ENCODE measurements at regions not wholly inside any gene's neighbourhood (a gene's known extent, or its start where the extent isn't known, plus 50 kb on each side); places are given as distances from the start of the nearest gene placed in this dataset.

DNA sequence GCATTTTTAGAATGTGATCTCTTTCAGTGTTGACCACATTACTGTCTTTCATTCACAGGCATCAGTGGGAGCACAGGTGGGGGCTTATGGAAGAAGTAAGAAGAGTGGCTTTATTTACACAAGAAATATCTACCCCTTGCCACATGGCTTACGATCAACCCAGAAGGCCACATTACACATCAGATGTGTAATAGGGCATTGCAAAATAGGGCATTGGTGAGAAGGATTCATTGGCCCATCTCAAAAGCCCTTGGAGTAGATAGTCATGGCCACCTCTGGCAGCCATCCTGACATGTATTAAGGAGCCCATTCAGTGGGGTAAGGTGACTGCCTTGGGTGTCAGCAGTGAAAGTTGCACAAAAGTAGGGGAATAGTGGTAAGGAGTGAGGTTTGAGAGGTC, 97.5 kb downstream of the MAFB start:
- TF ChIP-seq, protein P1, sequence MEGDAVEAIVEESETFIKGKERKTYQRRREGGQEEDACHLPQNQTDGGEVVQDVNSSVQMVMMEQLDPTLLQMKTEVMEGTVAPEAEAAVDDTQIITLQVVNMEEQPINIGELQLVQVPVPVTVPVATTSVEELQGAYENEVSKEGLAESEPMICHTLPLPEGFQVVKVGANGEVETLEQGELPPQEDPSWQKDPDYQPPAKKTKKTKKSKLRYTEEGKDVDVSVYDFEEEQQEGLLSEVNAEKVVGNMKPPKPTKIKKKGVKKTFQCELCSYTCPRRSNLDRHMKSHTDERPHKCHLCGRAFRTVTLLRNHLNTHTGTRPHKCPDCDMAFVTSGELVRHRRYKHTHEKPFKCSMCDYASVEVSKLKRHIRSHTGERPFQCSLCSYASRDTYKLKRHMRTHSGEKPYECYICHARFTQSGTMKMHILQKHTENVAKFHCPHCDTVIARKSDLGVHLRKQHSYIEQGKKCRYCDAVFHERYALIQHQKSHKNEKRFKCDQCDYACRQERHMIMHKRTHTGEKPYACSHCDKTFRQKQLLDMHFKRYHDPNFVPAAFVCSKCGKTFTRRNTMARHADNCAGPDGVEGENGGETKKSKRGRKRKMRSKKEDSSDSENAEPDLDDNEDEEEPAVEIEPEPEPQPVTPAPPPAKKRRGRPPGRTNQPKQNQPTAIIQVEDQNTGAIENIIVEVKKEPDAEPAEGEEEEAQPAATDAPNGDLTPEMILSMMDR (conservative IDR thresholded peaks at IDR 0.05; ENCODE audit: low read length): no peak
- TF ChIP-seq EZH2phosphoT487 (IDR thresholded peaks at IDR 0.05; ENCODE audit: borderline replicate concordance): no peak
